H9 (cell line): ENCODE measurements at regions not wholly inside any gene's neighbourhood (a gene's known extent, or its start where the extent isn't known, plus 50 kb on each side); places are given as distances from the start of the nearest gene placed in this dataset.
"Not testable (repeated sequence)": the region's sequence is repeated elsewhere in the genome, so short reads cannot be mapped to it uniquely, and the experiment has no call there.

ENCODE experiments used
- DNase-seq: peaks from one replicate; pipeline ENCODE4 v3.0.0-alpha.2; 2017
- H2AFZ ChIP-seq: one replicate; pipeline ENCODE4 v1.6.1; 2013; ENCODE audit warnings: mild to moderate bottlenecking, low read length, control low read depth, moderate library complexity
- H2AK5ac ChIP-seq: 2 replicates; pipeline ENCODE4 v1.6.1; 2013; ENCODE audit warnings: low read length, control low read depth, mixed read lengths; ENCODE audit not compliant: insufficient read length
- H2BK120ac ChIP-seq: one replicate; pipeline ENCODE4 v1.6.1; 2013; ENCODE audit warnings: low read depth, mild to moderate bottlenecking, low read length, control low read depth, inconsistent platforms; ENCODE audit not compliant: poor library complexity, severe bottlenecking
- H2BK12ac ChIP-seq: 2 replicates; pipeline ENCODE4 v1.6.1; 2013; ENCODE audit warnings: low read length, control low read depth, mixed read lengths, low read depth; ENCODE audit not compliant: insufficient read length
- H2BK15ac ChIP-seq: 2 replicates; pipeline ENCODE4 v1.6.1; 2013; ENCODE audit warnings: low read depth, low read length, control low read depth
- H2BK20ac ChIP-seq: one replicate; pipeline ENCODE4 v1.6.1; 2013; ENCODE audit warnings: low read depth, mild to moderate bottlenecking, low read length, control low read depth, inconsistent platforms; ENCODE audit not compliant: poor library complexity, severe bottlenecking
- H2BK5ac ChIP-seq: 2 replicates; pipeline ENCODE4 v1.6.1; 2013; ENCODE audit warnings: low read length, control low read depth, mixed read lengths; ENCODE audit not compliant: insufficient read length
- H3K14ac ChIP-seq: 2 replicates; pipeline ENCODE4 v1.6.1; 2013; ENCODE audit warnings: low read length, control low read depth; ENCODE audit not compliant: insufficient read depth
- H3K18ac ChIP-seq: 2 replicates; pipeline ENCODE4 v1.6.1; 2013; ENCODE audit warnings: low read depth, mild to moderate bottlenecking, mixed read lengths, low read length, control low read depth; ENCODE audit not compliant: insufficient read length
- H3K23ac ChIP-seq: 2 replicates; pipeline ENCODE4 v1.6.1; 2013; ENCODE audit warnings: low read length, control low read depth, mixed read lengths, low read depth; ENCODE audit not compliant: insufficient read length
- H3K23me2 ChIP-seq: 2 replicates; pipeline ENCODE4 v1.6.1; 2013; ENCODE audit warnings: low read depth, mild to moderate bottlenecking, mixed read lengths, low read length, control low read depth; ENCODE audit not compliant: insufficient read length, poor library complexity, severe bottlenecking
- H3K27ac ChIP-seq: 2 replicates; pipeline ENCODE4 v1.5.1; 2013; ENCODE audit warnings: low read length, control low read depth, mixed read lengths, low read depth; ENCODE audit not compliant: insufficient read length
- H3K27me3 ChIP-seq: 2 replicates; pipeline ENCODE4 v1.6.1; 2013; ENCODE audit warnings: low read length, control low read depth, inconsistent platforms; ENCODE audit not compliant: insufficient read depth
- H3K4ac ChIP-seq: 2 replicates; pipeline ENCODE4 v1.6.1; 2013; ENCODE audit warnings: low read depth, mild to moderate bottlenecking, control low read depth, inconsistent platforms, low read length, moderate library complexity
- H3K4me1 ChIP-seq: 2 replicates; pipeline ENCODE4 v1.6.1; 2013; ENCODE audit warnings: low read length, control low read depth, inconsistent platforms; ENCODE audit not compliant: insufficient read depth
- H3K4me2 ChIP-seq: 2 replicates; pipeline ENCODE4 v1.6.1; 2013; ENCODE audit warnings: low read length, control low read depth, mixed read lengths; ENCODE audit not compliant: insufficient read length, insufficient read depth
- H3K56ac ChIP-seq: 2 replicates; pipeline ENCODE4 v1.6.1; 2013; ENCODE audit warnings: low read depth, mild to moderate bottlenecking, mixed read lengths, low read length, control low read depth; ENCODE audit not compliant: insufficient read length
- H3K79me1 ChIP-seq: 2 replicates; pipeline ENCODE4 v1.6.1; 2013; ENCODE audit warnings: low read depth, mild to moderate bottlenecking, moderate library complexity, low read length, control low read depth, inconsistent platforms; ENCODE audit not compliant: insufficient read depth, poor library complexity, severe bottlenecking
- H3K79me2 ChIP-seq: 2 replicates; pipeline ENCODE4 v1.6.1; 2013; ENCODE audit warnings: low read length, control low read depth, inconsistent platforms; ENCODE audit not compliant: insufficient read depth
- H3K9ac ChIP-seq: 2 replicates; pipeline ENCODE4 v1.6.1; 2013; ENCODE audit warnings: low read length, control low read depth, mixed read lengths; ENCODE audit not compliant: insufficient read length; ENCODE audit errors: extremely low read depth
- H3K9me3 ChIP-seq: one replicate; pipeline ENCODE4 v1.6.1; 2013; ENCODE audit warnings: low read depth, low read length, inconsistent platforms; ENCODE audit not compliant: control insufficient read depth
- H3T11ph ChIP-seq: one replicate; pipeline ENCODE4 v1.6.1; 2013; ENCODE audit warnings: mild to moderate bottlenecking, low read length, control low read depth, inconsistent platforms
- H4K20me1 ChIP-seq: one replicate; pipeline ENCODE4 v1.6.1; 2013; ENCODE audit not compliant: control insufficient read depth, insufficient read length, insufficient read depth
- H4K5ac ChIP-seq: 2 replicates; pipeline ENCODE4 v1.6.1; 2013; ENCODE audit warnings: low read depth, mild to moderate bottlenecking, mixed read lengths, low read length, control low read depth; ENCODE audit not compliant: insufficient read length
- H4K8ac ChIP-seq: replicated peaks from 2 replicates; pipeline ENCODE4 v1.6.1; 2013; ENCODE audit warnings: low read length, control low read depth, mixed read lengths, low read depth; ENCODE audit not compliant: insufficient read length
- H4K91ac ChIP-seq: 2 replicates; pipeline ENCODE4 v1.6.1; 2013; ENCODE audit warnings: low read depth, mild to moderate bottlenecking, moderate library complexity, mixed read lengths, low read length, control low read depth; ENCODE audit not compliant: insufficient read length
- H3K27ac Mint-ChIP-seq, 3 experiments: 2 replicates in 2 of 3; 3 replicates in 1 of 3; pipeline ENCODE4 v1.8.0; 2020 to 2021; ENCODE audit warnings: mixed read lengths in 3 of 3, mild to moderate bottlenecking in 1 of 3, moderate library complexity in 1 of 3
- H3K27me3 Mint-ChIP-seq: 2 replicates; pipeline ENCODE4 v1.8.0; 2021; ENCODE audit warnings: low read depth, mild to moderate bottlenecking, moderate library complexity, mixed read lengths
- H3K36me3 Mint-ChIP-seq, 3 experiments: 2 replicates in 2 of 3; 3 replicates in 1 of 3; pipeline ENCODE4 v1.8.0; 2020 to 2021; ENCODE audit warnings: low read depth in 3 of 3, mixed read lengths in 3 of 3; ENCODE audit not compliant: insufficient read depth in 1 of 3
- H3K4me1 Mint-ChIP-seq, 2 experiments: 2 replicates each; pipeline ENCODE4 v1.8.0; 2020; ENCODE audit warnings: mixed read lengths in 2 of 2
- H3K4me3 Mint-ChIP-seq, 2 experiments: 2 replicates in 1 of 2; 3 replicates in 1 of 2; pipeline ENCODE4 v1.8.0; 2020 to 2021; ENCODE audit warnings: mild to moderate bottlenecking in 2 of 2, mixed read lengths in 2 of 2, moderate library complexity in 1 of 2
- H3K9me3 Mint-ChIP-seq, 2 experiments: 2 replicates in 1 of 2; 3 replicates in 1 of 2; pipeline ENCODE4 v1.8.0; 2020; ENCODE audit warnings: mild to moderate bottlenecking in 2 of 2, mixed read lengths in 2 of 2, moderate library complexity in 1 of 2
- WGBS: extraction: QIAGEN DNeasy Blood & Tissue Kit; methylation state at CpG from one replicate; pipeline ENCODE4 v1.1.7; 2013; ENCODE audit warnings: missing lambda C conversion rate, low lambda C conversion rate, mixed read lengths; ENCODE audit not compliant: insufficient read length; ENCODE audit errors: extremely low coverage; 5-methylcytosine and 5-hydroxymethylcytosine counted together
- TF ChIP-seq, protein P1 (sequence below): fragments of 200-600 bp; sonication (generic); conservative IDR thresholded peaks from 3 replicates; pipeline ENCODE4 v1.8.0; 2021; ENCODE audit warnings: antibody characterized with exemption, mild to moderate bottlenecking

DNA sequence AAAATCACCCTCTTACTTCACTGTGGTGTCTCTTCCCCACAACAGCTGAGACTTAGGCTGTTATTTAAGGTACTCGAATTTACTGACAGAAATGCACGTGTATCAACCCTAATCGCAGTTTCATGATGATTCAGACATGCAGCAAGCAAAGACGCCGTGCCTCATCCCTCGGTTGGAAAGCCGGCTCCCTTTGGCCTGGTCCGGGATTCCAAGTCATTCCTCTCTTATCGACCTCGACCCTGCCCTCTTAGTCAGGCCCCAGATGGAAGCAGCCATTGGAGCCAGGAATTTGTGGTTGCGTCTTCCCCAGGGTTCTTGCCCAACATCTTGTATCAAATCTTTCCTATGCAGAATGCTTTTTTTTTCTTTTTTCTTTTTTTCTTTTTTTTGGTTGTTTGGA, 229.5 kb downstream of the GATA3 start:
- Mint-ChIP-seq H3K4me3 (no peak overlapping the region), H3K4me1 (peaks cover 4 to 17% of the 10 kb centered on the region in 2 experiments), H3K36me3 (no peaks in the 10 kb centered on the region), H3K9me3 (no peaks in the 10 kb centered on the region; a peak in 1 of 5 replicates), H3K27ac (no peak overlapping the region), H3K27me3 (peaks cover 3% of the 10 kb centered on the region; the same call in 1 of the 2 replicates)
- Histone ChIP-seq H2AFZ (no peak overlapping the region), H3K23ac (no peak overlapping the region), H3K4me1 (peaks cover under 1% of the 10 kb centered on the region; the same call in 1 of the 2 replicates), H3T11ph (no peak overlapping the region), H2BK20ac (no peak overlapping the region), H3K4me2 (no peak overlapping the region), H3K23me2 (no peaks in the 10 kb centered on the region), H3K27me3 (no peaks in the 10 kb centered on the region), H2BK12ac (no peak overlapping the region), H3K9ac (no peak overlapping the region), H2BK5ac (no peak overlapping the region), H3K4ac (no peak overlapping the region), H3K14ac (no peak overlapping the region; the same call in 1 of the 2 replicates), H2BK120ac (no peak overlapping the region), H3K79me2 (no peaks in the 10 kb centered on the region), H4K8ac (no peak overlapping the region), H2BK15ac (no peak overlapping the region), H3K27ac (no peak overlapping the region), H3K79me1 (no peaks in the 10 kb centered on the region), H3K9me3 (no peaks in the 10 kb centered on the region), H4K5ac (no peak overlapping the region), H4K20me1 (no peaks in the 10 kb centered on the region), H4K91ac (no peak overlapping the region), H2AK5ac (no peak overlapping the region), H3K56ac (no peak overlapping the region), H3K18ac (no peak overlapping the region)
- TF ChIP-seq, protein P1, sequence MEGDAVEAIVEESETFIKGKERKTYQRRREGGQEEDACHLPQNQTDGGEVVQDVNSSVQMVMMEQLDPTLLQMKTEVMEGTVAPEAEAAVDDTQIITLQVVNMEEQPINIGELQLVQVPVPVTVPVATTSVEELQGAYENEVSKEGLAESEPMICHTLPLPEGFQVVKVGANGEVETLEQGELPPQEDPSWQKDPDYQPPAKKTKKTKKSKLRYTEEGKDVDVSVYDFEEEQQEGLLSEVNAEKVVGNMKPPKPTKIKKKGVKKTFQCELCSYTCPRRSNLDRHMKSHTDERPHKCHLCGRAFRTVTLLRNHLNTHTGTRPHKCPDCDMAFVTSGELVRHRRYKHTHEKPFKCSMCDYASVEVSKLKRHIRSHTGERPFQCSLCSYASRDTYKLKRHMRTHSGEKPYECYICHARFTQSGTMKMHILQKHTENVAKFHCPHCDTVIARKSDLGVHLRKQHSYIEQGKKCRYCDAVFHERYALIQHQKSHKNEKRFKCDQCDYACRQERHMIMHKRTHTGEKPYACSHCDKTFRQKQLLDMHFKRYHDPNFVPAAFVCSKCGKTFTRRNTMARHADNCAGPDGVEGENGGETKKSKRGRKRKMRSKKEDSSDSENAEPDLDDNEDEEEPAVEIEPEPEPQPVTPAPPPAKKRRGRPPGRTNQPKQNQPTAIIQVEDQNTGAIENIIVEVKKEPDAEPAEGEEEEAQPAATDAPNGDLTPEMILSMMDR = no peak
- no peak for DNase-seq
- no CpG with 5 or more reads among the region's 11 CpGs for WGBS

DNA sequence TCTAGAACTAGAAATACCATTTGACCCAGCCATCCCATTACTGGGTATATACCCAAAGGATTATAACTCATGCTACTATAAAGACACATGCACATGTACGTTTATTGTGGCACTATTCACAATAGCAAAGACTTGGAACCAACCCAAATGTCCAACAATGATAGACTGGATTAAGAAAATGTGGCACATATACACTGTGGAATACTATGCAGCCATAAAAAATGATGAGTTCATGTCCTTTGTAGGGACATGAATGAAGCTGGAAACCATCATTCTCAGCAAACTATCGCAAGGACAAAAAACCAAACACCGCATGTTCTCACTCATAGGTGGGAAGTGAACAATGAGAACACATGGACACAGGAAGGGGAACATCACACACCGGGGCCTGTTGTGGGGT, 231.5 kb downstream of the GATA3 start:
- H3K27me3 Mint-ChIP-seq = not testable (repeated sequence)

More for the DNA sequence above, 231.5 kb downstream of the GATA3 start:
- not testable (repeated sequence) for H3K9ac ChIP-seq, H3K27ac ChIP-seq, H3K9me3 ChIP-seq, H3K27ac Mint-ChIP-seq, H2BK20ac ChIP-seq, H2BK12ac ChIP-seq, H4K20me1 ChIP-seq, H3K79me2 ChIP-seq, H3K23me2 ChIP-seq, H3K4me3 Mint-ChIP-seq, H2BK5ac ChIP-seq, H3K79me1 ChIP-seq, H2BK120ac ChIP-seq, H4K8ac ChIP-seq, H3K56ac ChIP-seq, H3K4me2 ChIP-seq, H2AK5ac ChIP-seq, H4K5ac ChIP-seq, H3K4me1 ChIP-seq, H2BK15ac ChIP-seq, H3T11ph ChIP-seq, H4K91ac ChIP-seq, DNase-seq, H3K18ac ChIP-seq, H3K23ac ChIP-seq, H3K14ac ChIP-seq, H3K36me3 Mint-ChIP-seq, H3K27me3 ChIP-seq, H2AFZ ChIP-seq, H3K9me3 Mint-ChIP-seq, H3K4ac ChIP-seq
- H3K4me1 Mint-ChIP-seq = peaks cover 24 to 36% of the 10 kb centered on the region in 2 experiments
- WGBS = no CpG with 5 or more reads among the region's 4 CpGs
